Right renal pelvis (tissue), 4 donors: ENCODE measurements at regions not wholly inside any gene's neighbourhood (a gene's known extent, or its start where the extent isn't known, plus 50 kb on each side); places are given as distances from the start of the nearest gene placed in this dataset.

Source experiments
- DNase-seq, 4 donors: peaks; one replicate each; pipeline ENCODE4 v3.0.0-alpha.2; 2013; ENCODE audit warnings: low read depth in 4 of 4, low spot score in 3 of 4, missing footprints in 1 of 4

DNA sequence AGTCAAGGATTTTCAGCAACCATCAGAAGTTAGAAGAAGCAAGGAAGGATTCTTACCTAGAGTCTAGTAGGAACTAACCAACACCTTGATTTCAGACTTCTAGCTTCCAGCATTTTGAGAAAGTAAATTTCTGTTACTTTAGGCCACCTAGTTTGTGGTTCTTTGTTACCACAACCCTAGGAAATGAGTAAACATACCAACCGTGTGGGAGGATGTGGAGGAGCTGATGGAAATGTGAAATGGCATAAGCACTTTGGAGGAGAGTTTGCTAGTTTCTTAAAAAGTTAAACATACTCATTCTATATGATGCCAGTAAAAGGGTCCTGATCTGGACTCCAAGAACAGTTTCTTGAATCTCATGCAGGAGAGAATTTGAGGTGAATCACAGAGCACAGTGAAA, 679.4 kb downstream of the PDHA2 start:
- no peak for DNase-seq

DNA sequence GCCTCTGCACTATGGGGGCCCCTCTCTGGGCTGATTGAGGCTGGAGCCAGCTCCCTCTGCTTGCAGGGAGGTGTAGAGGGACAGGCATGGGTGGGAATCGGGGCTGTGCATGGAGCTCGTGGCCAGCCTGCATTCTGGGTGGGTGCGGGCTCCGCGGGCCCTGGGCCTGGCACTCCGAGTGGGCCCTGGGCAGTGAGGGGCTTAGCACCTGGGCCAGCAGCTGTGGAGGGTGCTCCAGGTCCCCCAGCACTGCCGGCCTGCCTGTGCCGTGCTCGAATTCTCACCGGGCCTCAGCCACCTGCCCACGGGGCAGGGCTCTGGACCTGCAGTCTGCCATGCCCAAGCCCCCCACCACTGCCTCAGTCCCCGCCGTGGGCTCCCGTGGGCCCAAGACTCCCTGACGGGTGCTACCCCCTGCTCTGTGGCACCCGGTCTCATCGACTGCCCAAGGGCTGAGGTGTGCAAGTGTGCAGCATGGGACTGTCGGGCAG, 681.2 kb downstream of the PDHA2 start:
- no peak for DNase-seq

DNA sequence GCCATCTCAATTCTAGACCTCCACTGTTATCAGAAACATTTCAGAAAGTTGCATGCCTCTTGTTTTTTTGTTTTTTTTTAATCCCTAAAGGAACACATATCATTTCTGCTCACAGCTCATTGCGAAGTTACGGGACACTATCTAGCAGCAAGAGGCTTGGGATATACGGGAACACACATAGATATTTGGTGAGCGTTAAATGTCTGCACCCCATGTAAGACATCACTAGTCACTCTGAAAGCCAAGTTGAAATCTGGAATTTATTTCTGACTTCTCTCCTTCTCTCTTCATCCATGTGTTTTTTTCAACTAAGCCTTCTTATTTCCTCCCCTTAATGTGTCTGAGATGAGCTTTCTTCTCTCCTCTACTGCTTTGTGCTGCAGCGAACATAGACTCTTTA, 683.7 kb downstream of the PDHA2 start:
- DNase-seq, result no peak

DNA sequence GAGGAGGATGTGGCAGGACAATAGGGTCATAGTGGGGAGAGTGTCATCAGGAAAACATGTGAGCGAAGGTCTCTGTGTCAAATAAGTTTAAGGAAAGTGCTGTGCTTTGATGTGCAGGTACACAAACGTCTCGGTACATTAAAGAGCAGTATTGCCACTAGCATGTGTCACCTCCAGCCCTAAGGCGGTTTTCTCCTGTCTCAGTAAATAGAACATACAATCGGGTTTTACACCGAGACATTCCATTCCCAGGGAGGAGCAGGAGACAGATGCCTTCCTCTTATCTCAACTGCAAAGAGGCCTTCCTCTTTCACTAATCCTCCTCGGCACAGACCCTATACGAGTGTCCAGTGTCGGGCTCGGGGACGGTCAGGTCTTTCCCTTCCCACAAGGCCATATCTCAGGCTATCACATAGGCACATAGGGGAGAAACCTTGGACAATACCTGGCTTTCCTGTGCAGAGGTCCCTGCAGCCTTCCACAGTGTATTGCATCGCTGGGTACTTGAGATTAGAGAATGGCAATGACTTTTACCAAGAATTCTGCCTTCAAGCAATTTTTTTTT, 684.5 kb downstream of the PDHA2 start:
- DNase-seq, result no peak

DNA sequence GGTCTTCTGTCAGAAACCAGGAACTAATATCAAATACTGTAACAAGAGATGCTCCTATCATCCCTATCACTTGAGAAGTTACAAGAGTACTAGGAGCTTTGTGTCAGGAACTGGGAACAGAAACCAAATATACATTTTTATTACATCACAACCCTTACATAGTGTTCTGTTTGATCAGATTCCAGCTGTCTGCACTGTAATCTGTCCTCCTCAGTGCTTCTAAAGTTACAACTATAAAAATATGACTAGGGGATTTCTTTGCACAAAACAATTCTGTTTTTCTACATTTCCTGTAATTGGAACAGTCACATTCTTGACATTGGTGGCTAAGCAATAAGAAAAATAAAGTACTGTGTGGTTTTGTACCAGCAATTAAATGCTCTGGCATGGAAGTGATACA, 686.0 kb downstream of the PDHA2 start:
- DNase-seq, result no peak

DNA sequence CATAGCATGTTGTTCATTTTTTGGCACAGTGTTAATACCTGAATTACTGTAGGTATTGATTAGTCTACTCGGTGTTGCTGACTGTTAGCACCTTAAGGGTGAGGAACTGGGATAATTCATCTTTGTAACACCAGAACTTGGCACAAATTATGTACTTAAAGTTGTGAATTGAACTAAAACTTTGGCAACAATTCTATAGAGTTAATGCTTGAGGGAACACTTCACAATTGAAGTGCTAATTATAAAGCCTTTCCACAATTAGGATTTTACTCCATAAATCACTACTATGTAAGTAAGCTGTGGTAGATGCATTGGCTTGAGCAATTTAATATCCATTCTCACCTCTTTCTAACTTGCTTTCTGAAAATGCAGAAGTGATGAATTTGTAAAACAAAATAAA, 686.7 kb downstream of the PDHA2 start:
- no peak for DNase-seq

DNA sequence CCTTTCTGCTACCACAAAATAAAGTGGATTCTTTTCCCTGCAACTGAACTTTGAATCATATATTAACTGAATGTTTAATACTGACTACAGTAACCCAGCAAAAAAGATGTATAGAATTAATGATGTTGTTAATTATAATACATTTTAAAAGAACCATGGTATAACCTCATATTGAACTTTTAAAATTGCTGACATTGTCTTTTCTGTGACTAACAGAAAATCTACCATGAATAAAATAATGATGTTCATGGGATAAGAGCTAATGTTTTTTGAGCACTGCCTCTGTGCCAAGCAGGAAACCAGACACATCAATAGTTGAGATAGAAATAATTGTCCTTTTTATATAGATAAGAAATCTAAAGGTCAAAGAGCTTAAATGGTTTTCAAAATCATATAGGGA, 691.9 kb downstream of the PDHA2 start:
- no peak for DNase-seq

DNA sequence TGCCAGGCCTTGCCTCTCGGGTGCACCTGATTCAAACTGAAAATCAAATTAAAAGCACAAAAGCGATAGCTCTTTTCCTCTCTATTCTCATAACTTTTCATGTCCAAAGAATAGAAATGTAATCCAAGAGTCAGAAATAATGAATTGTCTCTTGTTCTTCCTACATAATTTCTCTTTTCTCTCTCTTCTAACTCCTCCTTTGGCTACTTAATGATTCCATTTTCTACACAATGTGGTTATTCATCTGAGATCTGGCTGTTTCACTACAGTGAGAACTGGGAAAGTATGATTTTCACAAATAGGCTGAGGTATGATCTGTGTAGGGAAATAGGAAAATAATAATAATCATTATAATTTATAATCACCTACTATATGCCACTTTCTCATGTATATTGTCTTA, 703.5 kb downstream of the PDHA2 start:
- DNase-seq, result no peak

DNA sequence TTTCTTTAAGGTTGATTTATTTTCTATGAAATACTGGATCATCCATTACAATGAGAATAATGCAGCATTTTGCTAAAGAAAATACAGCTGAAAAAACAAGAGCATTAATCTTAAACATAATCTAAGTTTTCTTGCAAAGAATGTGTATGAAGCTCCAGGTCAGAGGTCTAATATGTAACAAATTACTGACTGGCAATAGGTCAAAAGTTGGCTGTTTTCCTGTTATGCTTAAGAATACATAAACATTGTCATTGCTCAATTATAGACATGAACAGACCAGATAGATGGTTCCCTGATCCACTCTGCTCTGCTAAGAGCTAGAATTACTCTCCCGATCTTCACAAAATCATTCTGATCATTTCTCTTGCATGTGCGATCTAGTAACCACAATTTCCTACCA, 718.6 kb downstream of the PDHA2 start:
- DNase-seq, result no peak

DNA sequence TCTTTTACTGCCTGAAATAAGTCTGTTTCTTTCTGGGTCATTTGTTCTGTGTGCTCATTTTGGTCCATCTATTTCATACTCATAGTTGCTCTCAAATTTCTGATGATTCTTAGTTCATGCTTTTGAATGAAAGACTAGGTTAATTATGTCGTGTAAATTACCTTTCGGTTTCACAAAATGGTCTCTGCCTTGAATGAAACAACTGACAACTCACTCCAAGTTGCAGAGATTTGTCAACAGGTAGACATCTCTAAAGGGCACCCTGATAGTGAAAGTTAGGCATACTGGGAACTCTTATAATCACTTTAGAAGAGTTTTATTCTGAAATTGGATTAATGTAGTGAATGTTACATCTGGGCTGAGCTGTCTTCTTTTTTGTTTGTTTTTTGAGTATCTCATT, 726.9 kb downstream of the PDHA2 start:
- no peak for DNase-seq

DNA sequence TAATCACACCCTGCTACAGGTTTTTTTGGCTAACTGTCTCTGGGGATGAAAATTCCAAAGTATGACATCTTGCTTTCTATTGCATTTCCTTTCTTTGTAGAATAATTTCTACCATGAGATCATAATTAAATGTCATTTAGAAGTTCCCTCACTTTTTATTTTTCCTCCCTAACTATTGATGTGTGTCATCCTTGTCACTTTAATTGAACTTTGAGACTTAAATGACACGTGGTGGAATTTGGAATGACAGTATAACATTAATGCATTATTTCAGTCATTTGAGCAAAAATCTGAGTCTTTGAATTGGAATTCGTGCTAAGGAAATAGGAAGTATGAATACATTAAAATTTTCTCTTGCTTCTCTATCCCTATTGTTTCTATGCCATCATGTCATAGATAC, 745.4 kb downstream of the PDHA2 start:
- DNase-seq, result no peak

DNA sequence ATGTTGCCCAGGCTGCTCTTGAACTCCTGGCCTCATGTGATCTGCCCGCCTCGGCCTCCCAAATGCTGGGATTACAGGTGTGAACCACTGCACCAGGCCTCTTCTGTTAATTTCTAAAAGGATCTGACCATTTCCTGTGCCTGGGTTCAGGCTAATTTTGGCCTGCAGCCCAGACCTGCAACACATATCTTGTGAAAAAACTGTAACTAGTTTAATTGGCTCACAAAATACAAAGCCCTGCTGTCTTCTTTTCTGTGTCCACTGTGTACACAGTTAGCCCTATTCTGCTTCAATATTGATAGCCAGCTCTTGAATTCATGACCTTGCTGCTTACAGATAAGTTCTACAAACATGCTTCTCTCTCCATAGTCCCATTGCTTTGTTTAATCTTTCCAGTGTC, 753.5 kb downstream of the PDHA2 start:
- no peak for DNase-seq

DNA sequence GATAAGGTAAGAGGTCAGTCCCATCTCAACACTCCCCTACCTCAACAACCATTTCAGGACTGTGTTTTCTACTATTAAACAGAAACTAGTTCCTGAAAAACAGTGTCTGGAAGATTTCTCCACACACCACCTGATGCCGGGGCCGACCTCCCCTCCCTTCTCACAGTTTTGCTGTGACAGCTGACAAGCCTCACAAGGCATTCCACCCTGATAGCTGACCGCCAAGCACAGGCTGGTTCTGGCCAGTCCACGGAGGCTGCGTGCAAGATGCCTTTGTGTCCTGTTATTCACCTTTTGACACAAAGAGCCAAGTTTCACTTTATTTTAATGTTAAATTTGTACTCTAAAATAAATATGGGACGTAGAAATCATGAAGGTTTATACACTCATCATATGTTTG, 758.6 kb downstream of the PDHA2 start:
- peak; percentile 2 to 31 (median 20) for DNase-seq

DNA sequence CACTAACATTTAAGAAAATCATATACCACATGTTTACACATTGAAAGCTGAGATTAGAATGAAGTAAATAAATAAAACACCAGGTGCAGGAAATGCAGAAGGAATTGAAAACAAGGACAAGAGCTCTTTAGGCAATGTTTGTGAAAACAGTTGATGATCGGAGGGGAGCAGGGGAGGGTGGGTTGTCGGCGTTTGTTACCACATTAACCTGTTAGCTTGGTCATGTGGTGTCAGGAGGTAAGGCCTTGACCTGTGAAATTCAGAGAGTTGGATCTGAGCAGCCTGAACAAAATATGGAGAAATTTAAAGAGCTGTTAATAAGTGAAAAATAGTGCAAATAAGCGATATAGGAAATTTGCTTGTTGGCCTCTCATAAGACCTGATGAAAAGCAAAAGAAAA, 759.9 kb downstream of the PDHA2 start:
- DNase-seq, result no peak

DNA sequence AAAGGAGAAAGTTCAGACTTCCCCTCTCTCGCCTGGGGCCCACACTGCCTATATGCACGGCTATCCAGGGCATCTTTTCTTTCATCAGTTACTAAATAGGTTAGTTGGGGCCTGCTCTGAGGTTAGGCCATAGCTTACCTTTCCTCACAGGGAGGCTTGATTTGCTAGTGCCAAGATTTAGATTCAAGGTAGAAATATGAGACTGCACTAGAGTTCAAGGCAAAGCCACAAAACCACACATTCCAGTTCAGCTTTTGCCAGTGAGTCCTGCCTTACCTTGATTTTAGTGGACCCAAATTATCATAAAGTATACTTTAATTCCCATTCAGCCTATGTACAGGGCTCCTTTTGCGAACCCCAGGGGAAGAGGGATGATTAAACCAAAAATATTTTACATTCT, 762.8 kb downstream of the PDHA2 start:
- DNase-seq, result no peak

DNA sequence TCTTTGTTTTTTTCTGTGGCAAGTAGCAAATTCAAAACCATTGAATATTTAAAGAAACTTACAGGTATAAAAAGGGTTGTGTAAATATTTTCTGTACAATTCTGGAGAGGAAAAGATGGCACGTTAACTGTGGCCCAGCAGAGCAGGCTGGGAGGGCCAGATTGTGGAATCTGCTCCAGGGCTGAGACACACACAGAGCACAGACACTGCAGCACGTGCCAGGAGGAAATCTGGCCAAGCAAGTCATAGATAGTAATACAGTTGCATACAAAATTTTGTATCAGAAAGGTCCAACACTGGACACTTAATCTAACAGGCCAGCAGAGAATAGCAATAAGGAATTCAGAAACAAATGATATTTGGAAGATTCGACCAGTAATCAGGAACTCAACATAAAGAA, 763.7 kb downstream of the PDHA2 start:
- no peak for DNase-seq

DNA sequence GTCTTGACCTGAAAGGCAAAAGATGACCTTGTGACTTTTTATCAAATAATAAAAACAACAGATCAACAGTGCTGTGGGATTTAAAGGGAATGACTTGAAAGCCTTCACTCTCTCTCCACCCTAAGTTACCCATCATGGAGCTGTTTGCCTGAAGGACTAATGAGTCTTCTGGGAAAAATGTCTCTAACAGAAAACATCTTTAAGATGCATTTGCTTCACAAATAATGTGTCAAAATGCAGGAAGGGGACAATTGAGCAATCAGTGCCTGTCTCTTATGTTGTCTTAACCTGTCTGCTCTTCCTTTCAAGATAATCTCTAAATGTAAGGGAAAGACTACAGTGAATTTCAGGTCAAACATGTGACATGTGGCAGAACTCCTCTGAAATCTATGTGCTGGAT, 766.6 kb downstream of the PDHA2 start:
- no peak for DNase-seq

DNA sequence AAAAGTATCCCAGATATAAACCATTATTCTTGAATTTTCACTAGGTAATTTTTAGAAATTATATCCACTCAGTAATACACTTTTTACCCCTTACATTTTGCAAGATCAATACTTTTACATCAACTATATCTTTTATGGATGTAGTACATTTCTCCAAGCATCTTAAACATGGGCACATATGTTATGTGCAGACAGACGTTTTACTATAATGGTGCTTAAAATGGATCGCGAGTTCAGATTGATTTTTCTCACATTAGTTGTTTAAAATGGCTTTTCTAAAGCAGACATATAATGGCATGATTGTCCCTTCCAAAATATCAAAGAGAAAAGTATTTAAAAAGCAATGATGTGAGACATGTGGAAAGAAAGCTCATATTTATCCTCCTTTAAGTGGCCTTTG, 786.1 kb downstream of the PDHA2 start:
- no peak for DNase-seq

DNA sequence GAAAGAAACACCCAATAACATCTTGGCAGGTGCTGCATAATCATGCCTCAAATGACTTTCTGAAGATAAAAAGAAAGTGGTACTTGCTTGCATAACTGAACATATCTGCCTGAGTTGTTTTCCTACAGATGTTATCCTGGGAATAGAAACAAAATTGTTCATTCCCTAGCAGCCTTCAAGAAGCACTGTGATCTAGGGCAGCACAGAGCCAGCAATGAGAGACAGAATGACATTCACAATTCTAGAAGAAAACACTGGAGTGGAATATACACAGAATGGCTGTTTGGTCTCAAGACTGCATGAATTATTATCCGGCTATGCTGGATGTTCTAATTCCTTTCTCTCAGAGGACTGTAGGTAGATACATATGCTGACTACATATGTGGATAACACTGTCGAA, 790.9 kb downstream of the PDHA2 start:
- DNase-seq, result no peak

DNA sequence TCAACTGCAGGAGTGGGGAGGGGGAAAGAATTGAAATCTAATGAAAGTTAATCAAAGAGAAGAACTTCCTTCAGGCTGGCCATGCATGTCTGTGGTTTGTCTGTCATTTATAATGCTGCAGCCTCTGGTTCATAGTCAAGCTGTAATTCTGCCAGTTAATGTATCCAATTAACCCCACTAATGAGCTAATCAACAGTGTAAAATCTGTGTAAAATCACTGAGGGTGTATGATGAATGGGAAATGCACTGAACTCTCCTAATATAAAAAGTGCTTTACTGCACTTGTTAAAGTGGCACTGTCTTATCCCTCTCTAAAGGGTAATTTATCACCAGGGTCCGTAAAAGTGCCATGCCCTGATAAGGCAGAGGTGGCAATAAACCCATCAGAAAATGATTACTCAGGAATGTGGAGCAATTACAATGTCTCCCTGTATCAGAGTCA, 798.1 kb downstream of the PDHA2 start:
- no peak for DNase-seq

DNA sequence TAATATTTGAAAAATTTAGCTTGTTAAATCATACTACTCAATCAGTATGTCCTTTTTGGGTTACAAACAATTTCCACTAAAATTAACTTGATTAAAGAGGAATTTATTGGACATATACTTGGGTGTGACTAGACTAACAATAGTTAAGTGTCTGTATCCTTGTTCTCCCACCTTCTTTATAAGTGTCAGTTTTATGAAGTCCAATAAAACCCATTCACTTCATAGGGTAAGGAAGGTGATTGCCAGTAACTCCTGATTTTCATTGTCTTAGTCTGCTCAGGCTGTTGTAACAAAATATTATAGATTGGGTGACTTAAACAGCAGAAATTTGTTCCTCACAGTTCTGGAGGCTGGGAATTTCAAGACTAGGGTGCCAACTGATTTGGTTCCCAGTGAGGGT, 800.0 kb downstream of the PDHA2 start:
- no peak for DNase-seq

DNA sequence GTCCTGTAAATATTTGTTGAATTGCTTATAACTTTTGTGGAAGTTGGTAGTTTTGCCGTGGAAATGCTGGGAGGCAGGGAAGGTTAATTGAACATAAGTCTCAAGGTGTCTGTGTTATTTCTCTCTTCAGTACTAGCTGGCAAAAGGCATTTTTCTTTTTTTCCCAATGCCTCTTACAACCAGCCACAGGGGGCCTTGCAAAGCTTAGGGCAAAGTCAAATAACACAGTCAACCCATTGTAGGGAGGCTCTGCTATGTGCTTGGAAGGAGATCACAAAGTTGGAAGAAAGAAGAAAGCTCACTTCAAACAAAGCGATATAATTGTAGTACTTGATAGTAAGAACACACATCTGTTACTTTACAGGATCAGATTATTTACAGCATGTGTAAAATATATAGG, 802.6 kb downstream of the PDHA2 start:
- no peak for DNase-seq

DNA sequence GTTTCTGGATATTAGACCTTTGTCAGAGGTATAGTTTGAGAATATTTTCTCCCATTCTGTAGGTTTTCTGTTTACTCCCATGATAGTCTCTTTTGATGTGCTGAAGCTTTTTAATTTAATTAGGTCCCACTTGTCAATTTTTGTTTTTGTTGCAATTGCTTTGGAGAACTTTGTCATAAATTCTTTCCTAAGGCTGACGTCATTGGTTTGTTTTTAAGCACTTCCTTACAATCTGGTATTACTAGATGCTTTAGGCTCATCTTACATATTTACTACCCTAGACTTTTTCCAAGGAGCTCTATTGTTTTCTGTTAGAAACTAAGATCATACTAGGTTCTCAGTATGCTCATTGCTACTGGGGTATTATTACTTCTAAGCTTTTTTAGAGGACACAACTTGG, 806.3 kb downstream of the PDHA2 start:
- DNase-seq, result no peak
